ENCODE measurements at regions not wholly inside any gene's neighbourhood (a gene's known extent, or its start where the extent isn't known, plus 50 kb on each side); places are given as distances from the start of the nearest gene placed in this dataset.
"Not testable (repeated sequence)": the region's sequence is repeated elsewhere in the genome, so short reads cannot be mapped to it uniquely, and the experiment has no call there.

DNA sequence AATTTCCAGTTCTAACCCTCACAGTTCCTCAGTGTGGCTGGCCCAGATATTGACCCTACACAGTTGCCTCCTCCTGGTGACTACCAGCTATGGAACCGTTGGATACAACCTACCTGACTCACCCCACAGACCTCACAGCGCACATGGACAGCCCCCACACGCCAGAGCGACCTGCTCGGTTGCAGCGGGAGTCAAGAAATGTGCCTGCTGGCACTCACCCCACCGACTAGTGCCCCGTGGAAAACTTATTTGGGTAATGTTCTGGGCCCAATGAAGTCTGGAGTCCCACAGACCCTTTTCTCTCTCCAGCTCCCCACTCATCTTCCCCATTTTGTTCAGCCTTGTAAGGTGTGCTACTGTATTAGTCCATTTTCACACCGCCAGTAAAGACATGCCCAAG is 2770.8 kb downstream of the RPIA start:
- H3K9me2 ChIP-seq (ENCODE audit: insufficient read depth); H3K4me1 Mint-ChIP-seq; H2AFZ ChIP-seq; H3K27me3 Mint-ChIP-seq (ENCODE audit: insufficient read depth, low read depth, poor library complexity); H3K27ac ChIP-seq (ENCODE audit: low read depth); H3K4me3 Mint-ChIP-seq; H3K27me3 ChIP-seq (ENCODE audit: insufficient read depth); ATAC-seq; H3K4me1 ChIP-seq (ENCODE audit: insufficient read depth); H3K79me2 ChIP-seq (replicated peaks; ENCODE audit: insufficient read depth); H3K27ac Mint-ChIP-seq; H3K4me3 ChIP-seq; DNase-seq (ENCODE audit: low spot score); H3K4me2 ChIP-seq; H3K36me3 ChIP-seq (ENCODE audit: insufficient read depth); H4K20me1 ChIP-seq (replicated peaks; ENCODE audit: insufficient read depth); H3F3A ChIP-seq (replicated peaks; ENCODE audit: low read depth): not testable (repeated sequence)
- H3K9me3 Mint-ChIP-seq: peaks cover 30% of the 10 kb centered on the region
- peaks cover 14% of the 10 kb centered on the region for H3K36me3 Mint-ChIP-seq (ENCODE audit: low read depth)

GRCh38 chr2:91463007-91463406 is 2771.5 kb downstream of the RPIA start:
- not testable (repeated sequence) for H3K4me2 ChIP-seq; H3K4me3 Mint-ChIP-seq; H3K4me1 Mint-ChIP-seq; H2AFZ ChIP-seq; H3F3A ChIP-seq (replicated peaks; ENCODE audit: low read depth); DNase-seq (ENCODE audit: low spot score); H3K27ac Mint-ChIP-seq; H3K36me3 ChIP-seq (ENCODE audit: insufficient read depth); H3K27me3 ChIP-seq (ENCODE audit: insufficient read depth); H3K4me3 ChIP-seq; H3K27ac ChIP-seq (ENCODE audit: low read depth); H3K4me1 ChIP-seq (ENCODE audit: insufficient read depth); ATAC-seq; H3K79me2 ChIP-seq (replicated peaks; ENCODE audit: insufficient read depth); H3K9me2 ChIP-seq (ENCODE audit: insufficient read depth); H3K27me3 Mint-ChIP-seq (ENCODE audit: insufficient read depth, low read depth, poor library complexity); H4K20me1 ChIP-seq (replicated peaks; ENCODE audit: insufficient read depth)
- Mint-ChIP-seq H3K36me3 (ENCODE audit: low read depth) (peaks cover 14% of the 10 kb centered on the region), H3K9me3 (peaks cover 34% of the 10 kb centered on the region)

- H3K36me3 ChIP-seq (ENCODE audit: insufficient read depth); DNase-seq (ENCODE audit: low spot score); H3K4me1 ChIP-seq (ENCODE audit: insufficient read depth); ATAC-seq; H3K4me3 Mint-ChIP-seq; H3K79me2 ChIP-seq (replicated peaks; ENCODE audit: insufficient read depth); H3K27me3 Mint-ChIP-seq (ENCODE audit: insufficient read depth, low read depth, poor library complexity); H3K4me2 ChIP-seq; H4K20me1 ChIP-seq (replicated peaks; ENCODE audit: insufficient read depth); H2AFZ ChIP-seq; H3K27ac ChIP-seq (ENCODE audit: low read depth); H3K9me2 ChIP-seq (ENCODE audit: insufficient read depth); H3K27ac Mint-ChIP-seq; H3F3A ChIP-seq (replicated peaks; ENCODE audit: low read depth); H3K4me1 Mint-ChIP-seq; H3K4me3 ChIP-seq: not testable (repeated sequence)
- peaks cover 38% of the 10 kb centered on the region for H3K9me3 Mint-ChIP-seq
- H3K27me3 ChIP-seq (ENCODE audit: insufficient read depth): peaks cover 14% of the 10 kb centered on the region; the same call in 1 of the 2 replicates
- peaks cover 14% of the 10 kb centered on the region for H3K36me3 Mint-ChIP-seq (ENCODE audit: low read depth)
Measured at GRCh38 chr2:91466780-91467363, 2775.4 kb downstream of the RPIA start.

DNA sequence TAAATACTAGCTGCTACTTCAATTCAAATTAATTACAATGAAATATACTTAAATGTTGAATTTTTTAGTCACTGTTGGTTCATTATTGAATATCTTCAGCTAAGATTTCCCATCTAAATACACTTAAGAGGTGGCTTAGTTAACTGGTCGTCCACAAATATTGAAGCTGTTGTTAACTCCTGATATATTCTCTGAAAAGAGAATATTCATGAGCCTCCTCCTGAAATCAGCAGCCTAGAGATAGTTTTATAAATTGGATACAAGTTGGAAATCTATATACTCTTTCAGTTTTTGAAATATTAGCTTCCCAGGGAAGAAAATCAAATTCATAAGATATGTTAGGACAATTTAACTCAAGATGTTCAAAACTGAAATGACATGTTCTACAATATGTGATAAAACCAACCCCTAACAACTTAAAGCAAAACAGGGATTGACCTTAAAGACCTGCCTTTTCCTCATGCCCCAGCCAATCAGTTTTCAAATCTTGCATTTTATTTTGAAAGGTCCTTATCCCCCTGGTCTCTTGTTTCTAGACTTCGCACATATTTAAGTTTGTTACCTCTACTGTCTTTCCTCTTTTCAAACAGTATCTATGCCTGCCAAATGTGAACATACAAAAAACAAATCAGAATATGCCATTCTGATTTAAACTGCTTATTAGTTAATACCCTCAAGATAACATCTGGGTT is 2784.9 kb downstream of the RPIA start:
- H3F3A ChIP-seq (replicated peaks; ENCODE audit: low read depth); H3K4me3 ChIP-seq; H2AFZ ChIP-seq; ATAC-seq; H3K4me1 ChIP-seq (ENCODE audit: insufficient read depth); H3K79me2 ChIP-seq (replicated peaks; ENCODE audit: insufficient read depth); H3K4me3 Mint-ChIP-seq; H3K4me1 Mint-ChIP-seq; DNase-seq (ENCODE audit: low spot score); H3K36me3 ChIP-seq (ENCODE audit: insufficient read depth); H3K27ac ChIP-seq (ENCODE audit: low read depth); H3K27ac Mint-ChIP-seq; H4K20me1 ChIP-seq (replicated peaks; ENCODE audit: insufficient read depth); H3K9me2 ChIP-seq (ENCODE audit: insufficient read depth); H3K4me2 ChIP-seq: not testable (repeated sequence)
- H3K27me3 ChIP-seq (ENCODE audit: insufficient read depth): peaks cover 61% of the 10 kb centered on the region
- TF ChIP-seq EZH2 (IDR thresholded peaks at IDR 0.05; ENCODE audit: low read depth, unreplicated experiment) (peak; percentile 97), EZH2phosphoT487 (IDR thresholded peaks at IDR 0.05; ENCODE audit: unreplicated experiment) (peak; percentile 74)
- peaks cover 14% of the 10 kb centered on the region for H3K27me3 Mint-ChIP-seq (ENCODE audit: insufficient read depth, low read depth, poor library complexity)
- H3K9me3 Mint-ChIP-seq: peaks cover 23% of the 10 kb centered on the region
- peaks cover 11% of the 10 kb centered on the region; the same call in 2 of the 3 replicates for H3K36me3 Mint-ChIP-seq (ENCODE audit: low read depth)

Measured in GM23338 (cell line).